ENCODE measurements at regions not wholly inside any gene's neighbourhood (a gene's known extent, or its start where the extent isn't known, plus 50 kb on each side); places are given as distances from the start of the nearest gene placed in this dataset.

- Mint-ChIP-seq H3K27ac (no peak overlapping the region), H3K9me3 (no peaks in the 10 kb centered on the region), H3K4me1 (ENCODE audit: low read depth) (no peaks in the 10 kb centered on the region), H3K27me3 (no peaks in the 10 kb centered on the region), H3K4me3 (no peak overlapping the region), H3K36me3 (ENCODE audit: low read depth) (no peaks in the 10 kb centered on the region)
- no peak for TF ChIP-seq CTCF (IDR thresholded peaks at IDR 0.05)
- intact Hi-C loops (cut with micrococcal nuclease), result no loop called here
- CTCF ChIA-PET, result no interaction called here
- POLR2A ChIA-PET, result no interaction called here
- ATAC-seq (no peak), DNase-seq (no peak)
Observed at GRCh38 chr7:46937826-46938225, 644.1 kb downstream of the TNS3 start.

DNA sequence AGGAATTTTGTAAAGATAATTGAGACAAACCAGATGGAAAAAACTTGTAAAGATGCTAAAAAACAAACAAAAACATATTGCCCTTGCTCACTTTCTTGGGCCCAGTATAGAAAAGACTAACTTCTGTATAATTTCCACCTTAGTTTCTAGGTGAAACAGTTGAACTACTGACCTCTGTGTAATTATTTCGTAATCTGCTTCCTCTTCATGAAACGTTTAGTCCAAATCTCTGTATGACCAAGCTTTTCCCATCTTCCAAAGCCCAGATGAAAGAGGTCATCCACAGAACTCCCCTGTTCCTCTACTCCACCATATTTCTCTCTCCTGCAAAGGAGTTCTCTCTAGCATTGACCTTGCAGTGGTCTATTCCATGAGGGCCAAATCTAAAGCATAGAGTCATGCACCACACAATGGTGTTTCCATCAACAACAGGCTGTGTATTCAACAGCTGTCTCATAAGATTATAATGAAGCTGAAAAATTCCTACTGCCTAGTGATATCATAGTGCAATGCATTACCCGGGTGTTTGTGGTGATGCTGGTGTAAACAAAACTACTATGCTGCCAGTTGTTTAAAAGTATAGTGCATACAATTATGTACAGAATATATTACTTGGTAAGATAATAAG lies 647.6 kb downstream of the TNS3 start:
- DNase-seq (no peak), ATAC-seq (no peak)
- intact Hi-C loops (cut with micrococcal nuclease), result no loop called here
- no peaks in the 10 kb centered on the region for H3K4me1 Mint-ChIP-seq (ENCODE audit: low read depth)
- no peak overlapping the region for H3K27ac Mint-ChIP-seq
- H3K9me3 Mint-ChIP-seq, result no peaks in the 10 kb centered on the region
- ChIA-PET CTCF (no interaction called here), POLR2A (no interaction called here)
- TF ChIP-seq CTCF (IDR thresholded peaks at IDR 0.05), result no peak
- no peaks in the 10 kb centered on the region for H3K27me3 Mint-ChIP-seq
- H3K4me3 Mint-ChIP-seq, result no peak overlapping the region
- H3K36me3 Mint-ChIP-seq (ENCODE audit: low read depth), result no peaks in the 10 kb centered on the region

DNA sequence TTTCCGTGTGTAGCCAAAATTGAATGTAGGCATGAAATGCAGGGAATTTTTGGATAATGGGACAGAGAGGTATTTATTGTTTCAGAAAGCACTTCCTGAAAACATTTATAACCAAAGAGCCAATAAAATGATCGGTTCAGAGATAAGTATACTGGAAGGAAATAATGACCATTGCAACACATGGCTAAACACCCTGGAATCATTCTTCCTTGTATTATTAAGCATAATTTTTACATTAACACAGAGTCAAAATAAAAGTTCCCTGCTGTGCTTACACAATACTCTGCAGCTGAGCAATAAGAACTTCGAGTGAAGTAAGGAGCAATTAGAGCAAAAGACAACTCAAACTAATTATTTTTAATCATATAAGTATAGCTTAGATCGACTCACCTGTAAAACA lies 648.3 kb downstream of the TNS3 start:
- CTCF ChIA-PET, result no interaction called here
- no peak for TF ChIP-seq CTCF (IDR thresholded peaks at IDR 0.05)
- DNase-seq (no peak), ATAC-seq (no peak)
- H3K27ac Mint-ChIP-seq, result no peak overlapping the region
- POLR2A ChIA-PET, result no interaction called here
- intact Hi-C loops (cut with micrococcal nuclease), result no loop called here
- H3K36me3 Mint-ChIP-seq (ENCODE audit: low read depth), result no peaks in the 10 kb centered on the region
- H3K9me3 Mint-ChIP-seq, result no peaks in the 10 kb centered on the region
- no peaks in the 10 kb centered on the region for H3K4me1 Mint-ChIP-seq (ENCODE audit: low read depth)
- no peak overlapping the region for H3K4me3 Mint-ChIP-seq
- H3K27me3 Mint-ChIP-seq, result no peaks in the 10 kb centered on the region

- no peaks in the 10 kb centered on the region for H3K4me1 Mint-ChIP-seq (ENCODE audit: low read depth)
Observed at GRCh38 chr7:46932676-46933424, 649.1 kb downstream of the TNS3 start.

More at GRCh38 chr7:46932676-46933424, 649.1 kb downstream of the TNS3 start:
- TF ChIP-seq CTCF (IDR thresholded peaks at IDR 0.05), result no peak
- no peaks in the 10 kb centered on the region for H3K9me3 Mint-ChIP-seq
- ATAC-seq, result no peak
- no peak overlapping the region for H3K4me3 Mint-ChIP-seq
- POLR2A ChIA-PET, result no interaction called here
- H3K27me3 Mint-ChIP-seq, result no peaks in the 10 kb centered on the region
- CTCF ChIA-PET, result no interaction called here
- H3K36me3 Mint-ChIP-seq (ENCODE audit: low read depth), result no peaks in the 10 kb centered on the region
- no peak for DNase-seq
- intact Hi-C loops (cut with micrococcal nuclease), result no loop called here
- H3K27ac Mint-ChIP-seq, result no peak overlapping the region
